Uterus (tissue), 3 donors: ENCODE measurements at regions not wholly inside any gene's neighbourhood (a gene's known extent, or its start where the extent isn't known, plus 50 kb on each side); places are given as distances from the start of the nearest gene placed in this dataset.

Experiments used
- DNase-seq, 2 donors: peaks; one replicate each; pipeline ENCODE4 v3.0.0-alpha.2; 2019 to 2020
- H3K27ac ChIP-seq, 2 donors: fragments of 200-600 bp; sonication (generic); 1 replicate in 1 of 2; 2 replicates in 1 of 2; pipeline ENCODE4 v1.5.1; 2016 to 2018
- H3K27me3 ChIP-seq, 2 donors: fragments of 200-600 bp; sonication (generic); one replicate each; pipeline ENCODE4 v1.5.1; 2018 to 2019; ENCODE audit warnings: control low read depth in 1 of 2
- H3K36me3 ChIP-seq, 2 donors: fragments of 200-600 bp; sonication (generic); one replicate each; pipeline ENCODE4 v1.5.1; 2019; ENCODE audit warnings: control low read depth in 1 of 2
- H3K4me1 ChIP-seq, 2 donors: fragments of 200-600 bp; sonication (generic); one replicate each; pipeline ENCODE4 v1.5.1; 2018 to 2019; ENCODE audit warnings: control low read depth in 1 of 2
- H3K4me3 ChIP-seq, 2 donors: fragments of 200-600 bp; sonication (generic); 1 replicate in 1 of 2; 2 replicates in 1 of 2; pipeline ENCODE4 v1.5.1; 2018 to 2019; ENCODE audit warnings: mild to moderate bottlenecking in 1 of 2
- H3K9me3 ChIP-seq, 2 donors: fragments of 200-600 bp; sonication (generic); one replicate each; pipeline ENCODE4 v1.5.1; 2019; ENCODE audit warnings: control low read depth in 1 of 2
- POLR2A ChIP-seq, 2 donors: fragments of 450-650 bp; IDR thresholded peaks; one replicate each; pipeline ENCODE4 v1.6.1; 2016; ENCODE audit warnings: antibody characterized with exemption in 2 of 2, mild to moderate bottlenecking in 1 of 2, moderate library complexity in 1 of 2
- intact Hi-C: fragments of 100-400 bp; cut with DNase I; formaldehyde crosslinking; loops from one replicate; pipeline ENCODE4 v1.15.1; 2023; ENCODE audit warnings: low total_unique reads
- TF ChIP-seq, protein P1 (sequence below), 4 experiments: fragments of 200-600 bp in 2 of 4; fragments of 450-650 bp in 2 of 4; sonication (generic) in 2 of 4; IDR thresholded peaks; one replicate each; pipeline ENCODE4 v1.5.1; 2016 to 2019; ENCODE audit warnings: antibody characterized with exemption in 4 of 4, mild to moderate bottlenecking in 2 of 4, moderate library complexity in 1 of 4
- donor health status: DM: yes; HTN: yes; CAD: no.

GRCh38 chr4:119898211-119898610 lies 168.4 kb downstream of the MAD2L1 start:
- TF ChIP-seq, protein P1, sequence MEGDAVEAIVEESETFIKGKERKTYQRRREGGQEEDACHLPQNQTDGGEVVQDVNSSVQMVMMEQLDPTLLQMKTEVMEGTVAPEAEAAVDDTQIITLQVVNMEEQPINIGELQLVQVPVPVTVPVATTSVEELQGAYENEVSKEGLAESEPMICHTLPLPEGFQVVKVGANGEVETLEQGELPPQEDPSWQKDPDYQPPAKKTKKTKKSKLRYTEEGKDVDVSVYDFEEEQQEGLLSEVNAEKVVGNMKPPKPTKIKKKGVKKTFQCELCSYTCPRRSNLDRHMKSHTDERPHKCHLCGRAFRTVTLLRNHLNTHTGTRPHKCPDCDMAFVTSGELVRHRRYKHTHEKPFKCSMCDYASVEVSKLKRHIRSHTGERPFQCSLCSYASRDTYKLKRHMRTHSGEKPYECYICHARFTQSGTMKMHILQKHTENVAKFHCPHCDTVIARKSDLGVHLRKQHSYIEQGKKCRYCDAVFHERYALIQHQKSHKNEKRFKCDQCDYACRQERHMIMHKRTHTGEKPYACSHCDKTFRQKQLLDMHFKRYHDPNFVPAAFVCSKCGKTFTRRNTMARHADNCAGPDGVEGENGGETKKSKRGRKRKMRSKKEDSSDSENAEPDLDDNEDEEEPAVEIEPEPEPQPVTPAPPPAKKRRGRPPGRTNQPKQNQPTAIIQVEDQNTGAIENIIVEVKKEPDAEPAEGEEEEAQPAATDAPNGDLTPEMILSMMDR (IDR thresholded peaks at IDR 0.05), result no peak
- no peak for TF ChIP-seq POLR2A (IDR thresholded peaks at IDR 0.05)
- DNase-seq, result no peak
- H3K4me1 ChIP-seq, result no peaks in the 10 kb centered on the region
- intact Hi-C loops, result no loop called here
- H3K36me3 ChIP-seq, result no peaks in the 10 kb centered on the region
- no peaks in the 10 kb centered on the region for H3K27me3 ChIP-seq
- H3K27ac ChIP-seq, result no peak overlapping the region
- H3K9me3 ChIP-seq, result no peaks in the 10 kb centered on the region
- no peak overlapping the region for H3K4me3 ChIP-seq

DNA sequence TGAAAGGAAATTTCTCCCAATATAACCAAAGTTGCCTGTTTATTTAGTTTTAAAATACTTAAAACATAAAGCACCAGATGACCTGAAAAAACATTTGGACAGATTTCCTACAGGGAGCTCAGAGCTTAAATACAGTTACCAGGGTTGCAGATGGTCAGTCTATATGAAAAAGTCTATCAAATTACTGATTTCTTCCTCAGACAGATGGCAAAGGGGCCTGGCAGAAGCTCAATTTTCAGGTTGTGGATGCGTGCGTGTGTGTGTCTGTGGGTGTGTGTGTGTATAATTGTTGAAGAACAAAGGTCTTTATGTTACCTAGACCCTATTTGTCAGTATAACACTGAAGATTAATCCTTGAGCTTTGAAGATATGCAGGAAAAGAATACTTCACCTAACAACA lies 169.4 kb downstream of the MAD2L1 start:
- Histone ChIP-seq H3K27ac (no peak overlapping the region), H3K9me3 (no peaks in the 10 kb centered on the region), H3K27me3 (no peaks in the 10 kb centered on the region), H3K4me1 (no peaks in the 10 kb centered on the region), H3K4me3 (no peak overlapping the region), H3K36me3 (no peaks in the 10 kb centered on the region)
- intact Hi-C loops, result no loop called here
- TF ChIP-seq, protein P1 (IDR thresholded peaks at IDR 0.05), result no peak
- TF ChIP-seq POLR2A (IDR thresholded peaks at IDR 0.05), result no peak
- DNase-seq, result no peak

DNA sequence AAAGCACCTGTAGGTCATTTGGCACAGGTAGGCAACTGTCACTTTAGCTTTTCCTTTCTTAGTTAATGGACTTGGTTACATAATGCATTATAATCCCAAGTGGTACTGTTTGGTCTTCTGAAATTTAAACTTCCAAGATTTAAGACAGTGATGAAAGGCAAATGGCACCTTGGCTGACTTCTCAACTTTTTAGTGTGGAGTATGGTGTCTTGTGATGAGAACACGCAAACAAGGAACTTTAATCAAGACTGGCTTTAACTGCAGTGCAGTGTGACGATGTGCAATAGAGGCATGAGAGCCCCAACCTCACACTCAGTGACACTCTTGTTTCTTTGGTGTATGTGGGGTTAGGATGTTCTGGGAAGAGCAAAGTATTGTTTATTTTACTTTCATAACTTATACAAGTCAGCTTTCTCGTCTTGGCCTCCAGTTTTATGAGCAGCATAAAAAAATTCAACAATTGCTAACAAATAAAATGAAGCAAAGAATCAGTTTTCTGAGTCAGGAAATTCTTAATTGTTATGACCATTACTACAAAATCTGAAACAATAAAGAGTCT lies 171.9 kb downstream of the MAD2L1 start:
- no peaks in the 10 kb centered on the region for H3K9me3 ChIP-seq
- no peak overlapping the region for H3K27ac ChIP-seq
- TF ChIP-seq, protein P1 (IDR thresholded peaks at IDR 0.05), result no peak
- TF ChIP-seq POLR2A (IDR thresholded peaks at IDR 0.05), result no peak
- H3K4me1 ChIP-seq, result no peaks in the 10 kb centered on the region
- intact Hi-C loops, result no loop called here
- no peak overlapping the region for H3K4me3 ChIP-seq
- no peaks in the 10 kb centered on the region for H3K36me3 ChIP-seq
- no peaks in the 10 kb centered on the region for H3K27me3 ChIP-seq
- DNase-seq, result no peak

DNA sequence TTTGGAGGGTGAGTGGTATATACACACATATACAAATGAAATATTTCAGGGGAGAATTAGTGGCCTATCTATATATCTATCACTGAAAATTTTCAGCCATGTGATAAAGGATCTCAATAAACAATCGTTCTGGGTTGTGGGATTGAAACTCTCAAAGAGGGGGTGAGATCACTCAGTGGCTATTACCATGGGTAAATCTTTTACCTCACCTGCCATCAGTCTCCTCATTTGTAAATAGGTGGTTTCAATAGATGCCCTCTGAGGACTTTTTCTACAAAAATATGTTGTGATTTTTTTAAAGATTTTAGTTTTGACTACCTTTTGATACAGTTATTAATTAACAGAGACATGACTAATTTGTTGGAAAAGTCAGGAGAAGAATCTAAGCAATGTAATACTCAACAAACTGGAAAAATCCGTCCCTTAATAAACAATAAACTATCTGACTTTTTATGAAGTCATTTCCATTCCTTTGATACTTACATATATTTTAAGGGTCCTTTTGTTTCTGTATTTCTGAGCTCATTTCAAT lies 192.8 kb downstream of the MAD2L1 start:
- no peaks in the 10 kb centered on the region for H3K9me3 ChIP-seq
- DNase-seq, result no peak
- H3K36me3 ChIP-seq, result no peaks in the 10 kb centered on the region
- TF ChIP-seq POLR2A (IDR thresholded peaks at IDR 0.05), result no peak
- TF ChIP-seq, protein P1 (IDR thresholded peaks at IDR 0.05), result no peak
- H3K27ac ChIP-seq, result no peak overlapping the region
- H3K4me3 ChIP-seq, result no peak overlapping the region
- H3K4me1 ChIP-seq, result no peaks in the 10 kb centered on the region
- intact Hi-C loops, result no loop called here
- H3K27me3 ChIP-seq, result no peaks in the 10 kb centered on the region

GRCh38 chr4:119873132-119873531 lies 193.5 kb downstream of the MAD2L1 start:
- H3K27me3 ChIP-seq, result no peaks in the 10 kb centered on the region
- intact Hi-C loops, result no loop called here
- H3K4me3 ChIP-seq, result no peak overlapping the region

More at GRCh38 chr4:119873132-119873531, 193.5 kb downstream of the MAD2L1 start:
- no peaks in the 10 kb centered on the region for H3K36me3 ChIP-seq
- no peaks in the 10 kb centered on the region for H3K9me3 ChIP-seq
- no peak for DNase-seq
- no peak overlapping the region for H3K27ac ChIP-seq
- H3K4me1 ChIP-seq, result no peaks in the 10 kb centered on the region
- TF ChIP-seq, protein P1 (IDR thresholded peaks at IDR 0.05), result no peak
- TF ChIP-seq POLR2A (IDR thresholded peaks at IDR 0.05), result no peak
